Neural cell (in vitro differentiated cells): ENCODE measurements at regions not wholly inside any gene's neighbourhood (a gene's known extent, or its start where the extent isn't known, plus 50 kb on each side); places are given as distances from the start of the nearest gene placed in this dataset.

Experiments
- H2AFZ ChIP-seq: fragments of 200-600, 300-800 bp; sonication (generic), shearing (Covaris generic); 2 replicates; pipeline ENCODE4 v1.6.0; 2014; ENCODE audit warnings: low read depth, mild to moderate bottlenecking, antibody characterized with exemption, low read length, moderate library complexity
- H3F3A ChIP-seq: fragments of 200-600 bp; shearing (Covaris generic); 2 replicates; pipeline ENCODE4 v1.6.1; 2016; ENCODE audit warnings: mild to moderate bottlenecking, moderate library complexity, mixed read lengths, antibody characterized with exemption, low read length; ENCODE audit not compliant: insufficient read depth, poor library complexity, severe bottlenecking
- H3K27ac ChIP-seq: fragments of 200-600, 300-800 bp; sonication (generic), shearing (Covaris generic); 2 replicates; pipeline ENCODE4 v1.5.1; 2014; ENCODE audit warnings: mild to moderate bottlenecking, low read length, moderate library complexity
- H3K27me3 ChIP-seq: fragments of 300-800, 200-600 bp; sonication (generic), shearing (Covaris generic); 2 replicates; pipeline ENCODE4 v1.6.0; 2014; ENCODE audit warnings: mild to moderate bottlenecking, low read depth, low read length, moderate library complexity; ENCODE audit not compliant: insufficient read depth
- H3K36me3 ChIP-seq: fragments of 300-800, 200-600 bp; sonication (generic), shearing (Covaris generic); 2 replicates; pipeline ENCODE4 v1.5.1; 2014; ENCODE audit warnings: mild to moderate bottlenecking, antibody characterized with exemption, low read length, moderate library complexity; ENCODE audit not compliant: insufficient read depth
- H3K4me2 ChIP-seq: fragments of 300-800, 200-600 bp; sonication (generic), shearing (Covaris generic); 2 replicates; pipeline ENCODE4 v1.6.0; 2014; ENCODE audit warnings: mild to moderate bottlenecking, low read length
- H3K4me3 ChIP-seq: fragments of 300-800, 200-600 bp; sonication (generic), shearing (Covaris generic); 2 replicates; pipeline ENCODE4 v1.5.1; 2014; ENCODE audit warnings: mild to moderate bottlenecking, low read length, moderate library complexity
- H3K79me2 ChIP-seq: fragments of 200-600 bp; shearing (Covaris generic); replicated peaks from 2 replicates; pipeline ENCODE4 v1.6.0; 2014; ENCODE audit warnings: mild to moderate bottlenecking, low read length, moderate library complexity; ENCODE audit not compliant: insufficient read depth
- H3K9ac ChIP-seq: fragments of 300-800, 200-600 bp; sonication (generic), shearing (Covaris generic); 2 replicates; pipeline ENCODE4 v1.6.1; 2016; ENCODE audit warnings: mild to moderate bottlenecking, low read length, mixed read lengths
- H3K9me2 ChIP-seq: fragments of 200-600 bp; shearing (Covaris generic); 2 replicates; pipeline ENCODE4 v1.6.1; 2016; ENCODE audit warnings: mild to moderate bottlenecking, low read length, mixed read lengths; ENCODE audit not compliant: insufficient read depth
- H3K9me3 ChIP-seq: fragments of 200-600, 300-800 bp; sonication (generic), shearing (Covaris generic); 2 replicates; pipeline ENCODE4 v1.6.1; 2016; ENCODE audit warnings: mild to moderate bottlenecking, mixed run types, low read length, moderate library complexity, mixed read lengths
- H4K20me1 ChIP-seq: fragments of 200-600 bp; shearing (Covaris generic); 2 replicates; pipeline ENCODE4 v1.6.1; 2016; ENCODE audit warnings: mild to moderate bottlenecking, mixed run types; ENCODE audit not compliant: insufficient read depth
- CTCF ChIP-seq: fragments of 450-650 bp; IDR thresholded peaks from 2 replicates; pipeline ENCODE4 v1.5.1; 2014; ENCODE audit warnings: antibody characterized with exemption, mild to moderate bottlenecking, moderate library complexity; ENCODE audit not compliant: poor library complexity, severe bottlenecking
- EP300 ChIP-seq: fragments of 450-650 bp; conservative IDR thresholded peaks from 2 replicates; pipeline ENCODE4 v1.6.1; 2014; ENCODE audit warnings: antibody characterized with exemption, mild to moderate bottlenecking, moderate library complexity; ENCODE audit not compliant: poor library complexity, severe bottlenecking
- EZH2 ChIP-seq: fragments of 200-600, 300-800 bp; shearing (Covaris generic), sonication (generic); IDR thresholded peaks from 2 replicates; pipeline ENCODE4 v1.6.1; 2014; ENCODE audit warnings: antibody characterized with exemption, low read length, borderline replicate concordance, mild to moderate bottlenecking; ENCODE audit not compliant: insufficient read depth, poor library complexity, severe bottlenecking
- MXI1 ChIP-seq: fragments of 450-650 bp; conservative IDR thresholded peaks from 2 replicates; pipeline ENCODE4 v1.6.1; 2014; ENCODE audit warnings: antibody characterized with exemption, mild to moderate bottlenecking; ENCODE audit not compliant: poor library complexity, severe bottlenecking
- POLR2AphosphoS5 ChIP-seq: IDR thresholded peaks from 2 replicates; pipeline ENCODE4 v1.6.1; 2012
- RAD21 ChIP-seq: fragments of 450-650 bp; conservative IDR thresholded peaks from 2 replicates; pipeline ENCODE4 v1.6.1; 2014; ENCODE audit warnings: antibody characterized with exemption, mild to moderate bottlenecking, moderate library complexity
- REST ChIP-seq: IDR thresholded peaks from 2 replicates; pipeline ENCODE4 v1.6.1; 2012; ENCODE audit warnings: borderline replicate concordance
- SMC3 ChIP-seq: fragments of 450-650 bp; conservative IDR thresholded peaks from 2 replicates; pipeline ENCODE4 v1.6.1; 2014; ENCODE audit warnings: antibody characterized with exemption, mild to moderate bottlenecking, moderate library complexity; ENCODE audit not compliant: poor library complexity
- TAF1 ChIP-seq: IDR thresholded peaks from 2 replicates; pipeline ENCODE4 v1.6.1; 2012; ENCODE audit warnings: low read depth

- H3K4me3 ChIP-seq = no peak overlapping the region
- no peaks in the 10 kb centered on the region for H3K79me2 ChIP-seq
- H3K9ac ChIP-seq = no peak overlapping the region
- no peak overlapping the region for H2AFZ ChIP-seq
- no peak for TF ChIP-seq SMC3
- TF ChIP-seq MXI1 = no peak
- no peaks in the 10 kb centered on the region for H3K36me3 ChIP-seq
- no peaks in the 10 kb centered on the region for H3K9me3 ChIP-seq
- no peaks in the 10 kb centered on the region for H4K20me1 ChIP-seq
- H3K4me2 ChIP-seq = no peak overlapping the region
- no peaks in the 10 kb centered on the region for H3K27me3 ChIP-seq
- H3K27ac ChIP-seq = no peak overlapping the region
- H3F3A ChIP-seq = no peaks in the 10 kb centered on the region
- no peaks in the 10 kb centered on the region for H3K9me2 ChIP-seq
Observed at GRCh38 chr12:94048757-94049156, 99.6 kb upstream of the PLXNC1 start.

- Histone ChIP-seq H3K36me3 (no peaks in the 10 kb centered on the region), H3K27me3 (no peaks in the 10 kb centered on the region), H4K20me1 (no peaks in the 10 kb centered on the region), H3K9ac (no peak overlapping the region), H3F3A (no peaks in the 10 kb centered on the region), H3K79me2 (no peaks in the 10 kb centered on the region), H2AFZ (no peak overlapping the region), H3K4me2 (no peak overlapping the region), H3K27ac (no peak overlapping the region), H3K9me2 (no peaks in the 10 kb centered on the region), H3K4me3 (no peak overlapping the region), H3K9me3 (no peaks in the 10 kb centered on the region)
- TF ChIP-seq CTCF (no peak), REST (no peak), TAF1 (no peak), SMC3 (no peak), POLR2AphosphoS5 (no peak), EZH2 (no peak), RAD21 (no peak), MXI1 (no peak), EP300 (no peak)
Observed at GRCh38 chr12:94049718-94050117, 98.7 kb upstream of the PLXNC1 start.

- no peaks in the 10 kb centered on the region for H3K36me3 ChIP-seq
- no peaks in the 10 kb centered on the region for H3K9me2 ChIP-seq
- TF ChIP-seq EZH2 = no peak
- no peak for TF ChIP-seq POLR2AphosphoS5
- no peak for TF ChIP-seq EP300
- no peak for TF ChIP-seq CTCF
- TF ChIP-seq RAD21 = no peak
- TF ChIP-seq REST = no peak
- no peak for TF ChIP-seq TAF1
- no peak for TF ChIP-seq SMC3
- TF ChIP-seq MXI1 = no peak
- H3K9ac ChIP-seq = no peak overlapping the region
- no peaks in the 10 kb centered on the region for H3K79me2 ChIP-seq
- no peak overlapping the region for H3K4me2 ChIP-seq
- H3K4me3 ChIP-seq = no peak overlapping the region
- H2AFZ ChIP-seq = no peak overlapping the region
- no peaks in the 10 kb centered on the region for H3F3A ChIP-seq
- no peak overlapping the region for H3K27ac ChIP-seq
- no peaks in the 10 kb centered on the region for H3K27me3 ChIP-seq
- H3K9me3 ChIP-seq = no peaks in the 10 kb centered on the region
- H4K20me1 ChIP-seq = no peaks in the 10 kb centered on the region
Observed at GRCh38 chr12:94053676-94054075, 94.7 kb upstream of the PLXNC1 start.
